ES-I3 (cell line): ENCODE measurements at regions not wholly inside any gene's neighbourhood (a gene's known extent, or its start where the extent isn't known, plus 50 kb on each side); places are given as distances from the start of the nearest gene placed in this dataset.

ENCODE experiments used
- H3K36me3 ChIP-seq: 2 replicates; pipeline ENCODE4 v1.6.1; 2013; ENCODE audit warnings: mild to moderate bottlenecking, low read length, control low read depth, moderate library complexity; ENCODE audit not compliant: insufficient read depth
- H3K4me1 ChIP-seq: 2 replicates; pipeline ENCODE4 v1.6.1; 2013; ENCODE audit warnings: mild to moderate bottlenecking, control low read depth, low read length; ENCODE audit not compliant: insufficient read depth
- H3K9ac ChIP-seq: 2 replicates; pipeline ENCODE4 v1.6.1; 2013; ENCODE audit warnings: low read depth, mild to moderate bottlenecking, low read length, moderate library complexity
- H3K9me3 ChIP-seq: 2 replicates; pipeline ENCODE4 v1.6.1; 2013; ENCODE audit warnings: mild to moderate bottlenecking, low read length, moderate library complexity; ENCODE audit not compliant: control insufficient read depth, insufficient read depth

- Histone ChIP-seq H3K4me1 (no peaks in the 10 kb centered on the region), H3K9me3 (no peaks in the 10 kb centered on the region), H3K9ac (no peak overlapping the region), H3K36me3 (no peaks in the 10 kb centered on the region)
Observed at GRCh38 chr1:42043182-42043581, 110.0 kb upstream of the GUCA2B start.

- Histone ChIP-seq H3K36me3 (no peaks in the 10 kb centered on the region), H3K4me1 (no peaks in the 10 kb centered on the region), H3K9me3 (no peaks in the 10 kb centered on the region), H3K9ac (no peak overlapping the region)
Observed at GRCh38 chr1:42041031-42041430, 112.2 kb upstream of the GUCA2B start.

- Histone ChIP-seq H3K4me1 (no peaks in the 10 kb centered on the region), H3K36me3 (no peaks in the 10 kb centered on the region), H3K9me3 (no peaks in the 10 kb centered on the region), H3K9ac (no peak overlapping the region)
Observed at GRCh38 chr1:42040159-42040558, 113.1 kb upstream of the GUCA2B start.

- Histone ChIP-seq H3K9me3 (no peaks in the 10 kb centered on the region), H3K36me3 (no peaks in the 10 kb centered on the region), H3K4me1 (peaks cover 5% of the 10 kb centered on the region; the same call in 1 of the 2 replicates), H3K9ac (no peak overlapping the region)
Observed at GRCh38 chr1:42038261-42038660, 114.9 kb upstream of the GUCA2B start.

GRCh38 chr1:42037586-42037985 is 115.6 kb upstream of the GUCA2B start:
- Histone ChIP-seq H3K4me1 (peaks cover 5% of the 10 kb centered on the region; the same call in 1 of the 2 replicates), H3K9ac (no peak overlapping the region), H3K9me3 (no peaks in the 10 kb centered on the region), H3K36me3 (no peaks in the 10 kb centered on the region)

GRCh38 chr1:42037161-42037560 is 116.0 kb upstream of the GUCA2B start:
- no peak overlapping the region for H3K9ac ChIP-seq
- H3K9me3 ChIP-seq: no peaks in the 10 kb centered on the region
- H3K4me1 ChIP-seq: peaks cover 5% of the 10 kb centered on the region; the same call in 1 of the 2 replicates
- no peaks in the 10 kb centered on the region for H3K36me3 ChIP-seq

- H3K4me1 ChIP-seq: peaks cover 5% of the 10 kb centered on the region; the same call in 1 of the 2 replicates
- peak overlapping the region; percentile 96 for H3K9ac ChIP-seq
- no peaks in the 10 kb centered on the region for H3K36me3 ChIP-seq
- no peaks in the 10 kb centered on the region for H3K9me3 ChIP-seq
Observed at GRCh38 chr1:42035830-42036604, 117.2 kb upstream of the GUCA2B start.

- no peaks in the 10 kb centered on the region for H3K36me3 ChIP-seq
- peaks cover 5% of the 10 kb centered on the region; the same call in 1 of the 2 replicates for H3K4me1 ChIP-seq
- no peaks in the 10 kb centered on the region for H3K9me3 ChIP-seq
- H3K9ac ChIP-seq: peak overlapping the region; percentile 96
Observed at GRCh38 chr1:42035205-42035829, 116.6 kb upstream of the HIVEP3 start.

GRCh38 chr1:42034426-42034825 is 115.7 kb upstream of the HIVEP3 start:
- H3K9ac ChIP-seq: peak overlapping the region; percentile 96; the same call in 1 of the 2 replicates

GRCh38 chr1:42033629-42034028 is 114.9 kb upstream of the HIVEP3 start:
- H3K9me3 ChIP-seq: no peaks in the 10 kb centered on the region
- peaks cover 5% of the 10 kb centered on the region; the same call in 1 of the 2 replicates for H3K4me1 ChIP-seq
- H3K9ac ChIP-seq: no peak overlapping the region
- H3K36me3 ChIP-seq: no peaks in the 10 kb centered on the region

More at GRCh38 chr1:42034426-42034825, 115.7 kb upstream of the HIVEP3 start:
- Histone ChIP-seq H3K36me3 (no peaks in the 10 kb centered on the region), H3K9me3 (no peaks in the 10 kb centered on the region), H3K4me1 (peaks cover 5% of the 10 kb centered on the region; the same call in 1 of the 2 replicates)

GRCh38 chr1:42017730-42018129 is 99.0 kb upstream of the HIVEP3 start:
- Histone ChIP-seq H3K36me3 (no peaks in the 10 kb centered on the region), H3K9ac (no peak overlapping the region), H3K9me3 (no peaks in the 10 kb centered on the region), H3K4me1 (no peaks in the 10 kb centered on the region)

- H3K9me3 ChIP-seq: no peaks in the 10 kb centered on the region
- H3K4me1 ChIP-seq: no peaks in the 10 kb centered on the region
- H3K9ac ChIP-seq: no peak overlapping the region
- H3K36me3 ChIP-seq: no peaks in the 10 kb centered on the region
Observed at GRCh38 chr1:42017259-42017658, 98.5 kb upstream of the HIVEP3 start.

- Histone ChIP-seq H3K36me3 (no peaks in the 10 kb centered on the region), H3K9ac (no peak overlapping the region), H3K4me1 (no peaks in the 10 kb centered on the region), H3K9me3 (no peaks in the 10 kb centered on the region)
Observed at GRCh38 chr1:42014823-42015222, 96.1 kb upstream of the HIVEP3 start.

GRCh38 chr1:42013881-42014470 is 95.3 kb upstream of the HIVEP3 start:
- Histone ChIP-seq H3K4me1 (no peaks in the 10 kb centered on the region), H3K9ac (no peak overlapping the region), H3K36me3 (no peaks in the 10 kb centered on the region), H3K9me3 (no peaks in the 10 kb centered on the region)

- Histone ChIP-seq H3K4me1 (no peaks in the 10 kb centered on the region), H3K36me3 (no peaks in the 10 kb centered on the region), H3K9me3 (no peaks in the 10 kb centered on the region)
Observed at GRCh38 chr1:42012852-42013251, 94.1 kb upstream of the HIVEP3 start.

More at GRCh38 chr1:42012852-42013251, 94.1 kb upstream of the HIVEP3 start:
- no peak overlapping the region for H3K9ac ChIP-seq
